SU-DHL-6 (cell line): ENCODE measurements at regions not wholly inside any gene's neighbourhood (a gene's known extent, or its start where the extent isn't known, plus 50 kb on each side); places are given as distances from the start of the nearest gene placed in this dataset.

Experiments used
- CTCF ChIP-seq: fragments of 200-600 bp; sonication (generic); IDR thresholded peaks from one replicate; pipeline ENCODE4 v1.5.1; 2017; ENCODE audit warnings: antibody characterized with exemption, mild to moderate bottlenecking, low read length, moderate library complexity; ENCODE audit not compliant: insufficient read depth, poor library complexity, severe bottlenecking
- EZH2phosphoT487 ChIP-seq: fragments of 200-600 bp; sonication (generic), shearing (Covaris generic); conservative IDR thresholded peaks from 2 replicates; pipeline ENCODE4 v1.6.1; 2018; ENCODE audit warnings: mild to moderate bottlenecking, antibody characterized with exemption, low read length, moderate library complexity, mixed read lengths

GRCh38 chr2:239671916-239672849 lies 271.4 kb upstream of the HDAC4 start:
- no peak for TF ChIP-seq CTCF
- TF ChIP-seq EZH2phosphoT487, result no peak
